IPS-15b (cell line): ENCODE measurements at regions not wholly inside any gene's neighbourhood (a gene's known extent, or its start where the extent isn't known, plus 50 kb on each side); places are given as distances from the start of the nearest gene placed in this dataset.

Experiments used
- H3K27me3 ChIP-seq: one replicate; pipeline ENCODE4 v1.6.1; 2013; ENCODE audit warnings: low read length; ENCODE audit not compliant: control insufficient read depth, insufficient read depth
- H3K36me3 ChIP-seq: one replicate; pipeline ENCODE4 v1.6.1; 2013; ENCODE audit warnings: low read length; ENCODE audit not compliant: control insufficient read depth, insufficient read depth
- H3K4me1 ChIP-seq: one replicate; pipeline ENCODE4 v1.6.1; 2013; ENCODE audit warnings: mild to moderate bottlenecking, low read length; ENCODE audit not compliant: control insufficient read depth, insufficient read depth
- H3K4me3 ChIP-seq: one replicate; pipeline ENCODE4 v1.5.1; 2013; ENCODE audit warnings: low read depth, low read length
- H3K9ac ChIP-seq: one replicate; pipeline ENCODE4 v1.6.1; 2013; ENCODE audit warnings: low read depth, mild to moderate bottlenecking, low read length
- H3K9me3 ChIP-seq: one replicate; pipeline ENCODE4 v1.6.1; 2013; ENCODE audit warnings: mild to moderate bottlenecking, low read length; ENCODE audit not compliant: control insufficient read depth, insufficient read depth

GRCh38 chr12:60052483-60052882 is 456.7 kb downstream of the SLC16A7 start:
- Histone ChIP-seq H3K4me3 (no peak overlapping the region), H3K9me3 (no peaks in the 10 kb centered on the region), H3K9ac (no peak overlapping the region), H3K4me1 (no peaks in the 10 kb centered on the region), H3K36me3 (no peaks in the 10 kb centered on the region), H3K27me3 (no peaks in the 10 kb centered on the region)

- Histone ChIP-seq H3K4me1 (no peaks in the 10 kb centered on the region), H3K36me3 (no peaks in the 10 kb centered on the region), H3K9ac (no peak overlapping the region), H3K4me3 (no peak overlapping the region), H3K27me3 (no peaks in the 10 kb centered on the region), H3K9me3 (no peaks in the 10 kb centered on the region)
These were observed 463.4 kb downstream of the SLC16A7 start for GRCh38 chr12:60059180-60059579.

GRCh38 chr12:60066655-60067054 is 470.8 kb downstream of the SLC16A7 start:
- H3K9me3 ChIP-seq = no peaks in the 10 kb centered on the region
- H3K4me1 ChIP-seq = no peaks in the 10 kb centered on the region
- no peaks in the 10 kb centered on the region for H3K27me3 ChIP-seq
- H3K36me3 ChIP-seq = no peaks in the 10 kb centered on the region
- no peak overlapping the region for H3K9ac ChIP-seq
- no peak overlapping the region for H3K4me3 ChIP-seq

GRCh38 chr12:60070552-60070951 is 474.7 kb downstream of the SLC16A7 start:
- H3K9ac ChIP-seq = no peak overlapping the region
- no peaks in the 10 kb centered on the region for H3K27me3 ChIP-seq
- no peaks in the 10 kb centered on the region for H3K9me3 ChIP-seq
- H3K36me3 ChIP-seq = no peaks in the 10 kb centered on the region
- no peak overlapping the region for H3K4me3 ChIP-seq
- H3K4me1 ChIP-seq = no peaks in the 10 kb centered on the region

- H3K4me3 ChIP-seq = no peak overlapping the region
- H3K27me3 ChIP-seq = no peaks in the 10 kb centered on the region
- H3K9ac ChIP-seq = no peak overlapping the region
- H3K36me3 ChIP-seq = no peaks in the 10 kb centered on the region
- H3K4me1 ChIP-seq = no peaks in the 10 kb centered on the region
- H3K9me3 ChIP-seq = no peaks in the 10 kb centered on the region
These were observed 475.9 kb downstream of the SLC16A7 start for GRCh38 chr12:60071759-60072191.

GRCh38 chr12:60072911-60073310 is 477.1 kb downstream of the SLC16A7 start:
- H3K9me3 ChIP-seq = no peaks in the 10 kb centered on the region
- no peaks in the 10 kb centered on the region for H3K27me3 ChIP-seq

GRCh38 chr12:60075091-60075490 is 479.3 kb downstream of the SLC16A7 start:
- H3K36me3 ChIP-seq = no peaks in the 10 kb centered on the region

More at GRCh38 chr12:60072911-60073310, 477.1 kb downstream of the SLC16A7 start:
- H3K36me3 ChIP-seq = no peaks in the 10 kb centered on the region
- H3K9ac ChIP-seq = no peak overlapping the region
- H3K4me3 ChIP-seq = no peak overlapping the region
- no peaks in the 10 kb centered on the region for H3K4me1 ChIP-seq

GRCh38 chr12:60078026-60078425 is 482.2 kb downstream of the SLC16A7 start:
- Histone ChIP-seq H3K9me3 (no peaks in the 10 kb centered on the region), H3K36me3 (no peaks in the 10 kb centered on the region), H3K4me1 (no peaks in the 10 kb centered on the region), H3K27me3 (no peaks in the 10 kb centered on the region), H3K4me3 (no peak overlapping the region), H3K9ac (no peak overlapping the region)

More at GRCh38 chr12:60075091-60075490, 479.3 kb downstream of the SLC16A7 start:
- no peaks in the 10 kb centered on the region for H3K9me3 ChIP-seq
- no peaks in the 10 kb centered on the region for H3K4me1 ChIP-seq
- no peak overlapping the region for H3K4me3 ChIP-seq
- no peak overlapping the region for H3K9ac ChIP-seq
- no peaks in the 10 kb centered on the region for H3K27me3 ChIP-seq

- no peak overlapping the region for H3K9ac ChIP-seq
- H3K4me3 ChIP-seq = no peak overlapping the region
- H3K27me3 ChIP-seq = no peaks in the 10 kb centered on the region
- no peaks in the 10 kb centered on the region for H3K4me1 ChIP-seq
- H3K9me3 ChIP-seq = no peaks in the 10 kb centered on the region
- H3K36me3 ChIP-seq = no peaks in the 10 kb centered on the region
These were observed 497.6 kb downstream of the SLC16A7 start for GRCh38 chr12:60093428-60093827.

GRCh38 chr12:60094436-60094835 is 498.6 kb downstream of the SLC16A7 start:
- no peak overlapping the region for H3K9ac ChIP-seq
- H3K4me1 ChIP-seq = no peaks in the 10 kb centered on the region
- H3K9me3 ChIP-seq = no peaks in the 10 kb centered on the region
- no peaks in the 10 kb centered on the region for H3K36me3 ChIP-seq
- H3K4me3 ChIP-seq = no peak overlapping the region
- no peaks in the 10 kb centered on the region for H3K27me3 ChIP-seq

- no peaks in the 10 kb centered on the region for H3K36me3 ChIP-seq
- H3K9ac ChIP-seq = no peak overlapping the region
- H3K27me3 ChIP-seq = no peaks in the 10 kb centered on the region
These were observed 500.9 kb downstream of the SLC16A7 start for GRCh38 chr12:60096727-60097126.

GRCh38 chr12:60100160-60100559 is 504.3 kb downstream of the SLC16A7 start:
- Histone ChIP-seq H3K36me3 (no peaks in the 10 kb centered on the region), H3K4me1 (no peaks in the 10 kb centered on the region), H3K4me3 (no peak overlapping the region), H3K9me3 (no peaks in the 10 kb centered on the region), H3K27me3 (no peaks in the 10 kb centered on the region), H3K9ac (no peak overlapping the region)

More at GRCh38 chr12:60096727-60097126, 500.9 kb downstream of the SLC16A7 start:
- Histone ChIP-seq H3K9me3 (no peaks in the 10 kb centered on the region), H3K4me1 (no peaks in the 10 kb centered on the region), H3K4me3 (no peak overlapping the region)
